ENCODE measurements at regions not wholly inside any gene's neighbourhood (a gene's known extent, or its start where the extent isn't known, plus 50 kb on each side); places are given as distances from the start of the nearest gene placed in this dataset.

- H3K27ac ChIP-seq (ENCODE audit: low read depth, low read length), result no peak overlapping the region
- no peaks in the 10 kb centered on the region for H3K9me3 ChIP-seq (ENCODE audit: insufficient read depth, low read length)
- H3F3A ChIP-seq (ENCODE audit: insufficient read depth), result no peaks in the 10 kb centered on the region
- H4K20me1 ChIP-seq (ENCODE audit: low read depth, low read length), result no peaks in the 10 kb centered on the region
- H3K79me2 ChIP-seq (ENCODE audit: insufficient read depth, low read length), result no peaks in the 10 kb centered on the region
- no peak for TF ChIP-seq EZH2phosphoT487 (conservative IDR thresholded peaks at IDR 0.05; ENCODE audit: low read length)
- no peak for TF ChIP-seq CTCF (IDR thresholded peaks at IDR 0.05; ENCODE audit: insufficient read depth, low read length, poor library complexity, severe bottlenecking)
- H3K4me2 ChIP-seq (ENCODE audit: low read depth, low read length, poor library complexity, severe bottlenecking), result no peak overlapping the region
- H3K9me2 ChIP-seq (replicated peaks; ENCODE audit: insufficient read depth, low read length), result no peaks in the 10 kb centered on the region
- H3K9ac ChIP-seq (ENCODE audit: low read length), result no peak overlapping the region
- H3K4me3 ChIP-seq (ENCODE audit: insufficient read depth, low read length, poor library complexity, severe bottlenecking), result no peak overlapping the region
- H3K36me3 ChIP-seq (ENCODE audit: low read length), result no peaks in the 10 kb centered on the region
- no peak overlapping the region for H2AFZ ChIP-seq (ENCODE audit: low read depth, low read length, severe bottlenecking)
- H3K27me3 ChIP-seq (ENCODE audit: low read length), result no peaks in the 10 kb centered on the region
Observed at GRCh38 chr18:22791310-22791610, 141.9 kb upstream of the RBBP8 start.

GRCh38 chr18:22796113-22796512 is 137.0 kb upstream of the RBBP8 start:
- H4K20me1 ChIP-seq (ENCODE audit: low read depth, low read length), result no peaks in the 10 kb centered on the region
- H3K27me3 ChIP-seq (ENCODE audit: low read length), result no peaks in the 10 kb centered on the region
- no peaks in the 10 kb centered on the region for H3K9me3 ChIP-seq (ENCODE audit: insufficient read depth, low read length)
- TF ChIP-seq EZH2phosphoT487 (conservative IDR thresholded peaks at IDR 0.05; ENCODE audit: low read length) (no peak), CTCF (IDR thresholded peaks at IDR 0.05; ENCODE audit: insufficient read depth, low read length, poor library complexity, severe bottlenecking) (no peak)
- no peak overlapping the region for H3K4me3 ChIP-seq (ENCODE audit: insufficient read depth, low read length, poor library complexity, severe bottlenecking)
- no peaks in the 10 kb centered on the region for H3K79me2 ChIP-seq (ENCODE audit: insufficient read depth, low read length)
- no peak overlapping the region for H3K9ac ChIP-seq (ENCODE audit: low read length)
- H3K36me3 ChIP-seq (ENCODE audit: low read length), result no peaks in the 10 kb centered on the region
- no peak overlapping the region for H3K4me2 ChIP-seq (ENCODE audit: low read depth, low read length, poor library complexity, severe bottlenecking)
- no peaks in the 10 kb centered on the region for H3K9me2 ChIP-seq (replicated peaks; ENCODE audit: insufficient read depth, low read length)
- H2AFZ ChIP-seq (ENCODE audit: low read depth, low read length, severe bottlenecking), result no peak overlapping the region
- H3K27ac ChIP-seq (ENCODE audit: low read depth, low read length), result no peak overlapping the region
- no peaks in the 10 kb centered on the region for H3F3A ChIP-seq (ENCODE audit: insufficient read depth)

GRCh38 chr18:22800551-22800951 is 132.6 kb upstream of the RBBP8 start:
- Histone ChIP-seq H3K9me3 (ENCODE audit: insufficient read depth, low read length) (no peaks in the 10 kb centered on the region), H4K20me1 (ENCODE audit: low read depth, low read length) (no peaks in the 10 kb centered on the region), H3K9me2 (replicated peaks; ENCODE audit: insufficient read depth, low read length) (no peaks in the 10 kb centered on the region), H3K27ac (ENCODE audit: low read depth, low read length) (no peak overlapping the region), H3K79me2 (ENCODE audit: insufficient read depth, low read length) (no peaks in the 10 kb centered on the region), H3K36me3 (ENCODE audit: low read length) (no peaks in the 10 kb centered on the region), H3K4me2 (ENCODE audit: low read depth, low read length, poor library complexity, severe bottlenecking) (no peak overlapping the region), H3K9ac (ENCODE audit: low read length) (no peak overlapping the region), H3K4me3 (ENCODE audit: insufficient read depth, low read length, poor library complexity, severe bottlenecking) (no peak overlapping the region), H3F3A (ENCODE audit: insufficient read depth) (no peaks in the 10 kb centered on the region), H3K27me3 (ENCODE audit: low read length) (no peaks in the 10 kb centered on the region), H2AFZ (ENCODE audit: low read depth, low read length, severe bottlenecking) (no peak overlapping the region)
- TF ChIP-seq EZH2phosphoT487 (conservative IDR thresholded peaks at IDR 0.05; ENCODE audit: low read length), result no peak
- no peak for TF ChIP-seq CTCF (IDR thresholded peaks at IDR 0.05; ENCODE audit: insufficient read depth, low read length, poor library complexity, severe bottlenecking)
